ENCODE measurements at regions not wholly inside any gene's neighbourhood (a gene's known extent, or its start where the extent isn't known, plus 50 kb on each side); places are given as distances from the start of the nearest gene placed in this dataset.

GRCh38 chr2:204108781-204109295 is 172.3 kb downstream of the ICOS start:
- H3K27me3 ChIP-seq (ENCODE audit: control insufficient read depth, insufficient read depth, low read length) = peaks cover 14% of the 10 kb centered on the region
- intact Hi-C loops (cut with micrococcal nuclease) = loop anchor here (1.0 to 2.0 kb wide), 3 partner anchors 36 to 1840 kb away; no protein-coding TSS in a partner anchor
- H3K4me3 ChIP-seq (ENCODE audit: low read length) = no peak overlapping the region
- no peak for TF ChIP-seq CTCF (IDR thresholded peaks at IDR 0.05)
- Mint-ChIP-seq H3K27me3 (ENCODE audit: low read depth in 2 of 2) (peaks cover 29 to 58% of the 10 kb centered on the region in 2 donors), H3K9me3 (no peaks in the 10 kb centered on the region), H3K36me3 (no peaks in the 10 kb centered on the region), H3K4me1 (peaks cover 37 to 38% of the 10 kb centered on the region in 2 donors), H3K27ac (peak overlapping the region in 1 of 2 donors; percentile 85), H3K4me3 (peak overlapping the region; percentile 82)
- H3K9me3 ChIP-seq (ENCODE audit: control insufficient read depth, insufficient read depth, low read length) = no peaks in the 10 kb centered on the region
- WGBS (ENCODE audit: insufficient coverage) = 32% methylated on average over 9 of the region's 9 CpGs
- H3K4me1 ChIP-seq (ENCODE audit: control insufficient read depth, insufficient read depth, low read length) = peaks cover 30% of the 10 kb centered on the region
- ATAC-seq = no peak
- no peaks in the 10 kb centered on the region for H3K36me3 ChIP-seq (ENCODE audit: control insufficient read depth, insufficient read depth, low read length)
- H3K27ac ChIP-seq (ENCODE audit: low read length) = no peak overlapping the region
- peak in 1 of 2 donors; percentile 52 for DNase-seq

- Histone ChIP-seq H3K36me3 (ENCODE audit: control insufficient read depth, insufficient read depth, low read length) (no peaks in the 10 kb centered on the region), H3K4me1 (ENCODE audit: control insufficient read depth, insufficient read depth, low read length) (peaks cover 30% of the 10 kb centered on the region), H3K27me3 (ENCODE audit: control insufficient read depth, insufficient read depth, low read length) (peaks cover 12% of the 10 kb centered on the region), H3K9me3 (ENCODE audit: control insufficient read depth, insufficient read depth, low read length) (no peaks in the 10 kb centered on the region), H3K4me3 (ENCODE audit: low read length) (no peak overlapping the region), H3K27ac (ENCODE audit: low read length) (no peak overlapping the region)
- no peak for TF ChIP-seq CTCF (IDR thresholded peaks at IDR 0.05)
- peak; percentile 5 to 21 (median 7) for ATAC-seq
- 61% methylated on average over 11 of the region's 11 CpGs for WGBS (ENCODE audit: insufficient coverage)
- peak in 1 of 2 donors; percentile 21 for DNase-seq
- H3K4me3 Mint-ChIP-seq = peak overlapping the region; percentile 82
- H3K4me1 Mint-ChIP-seq = peaks cover 38 to 46% of the 10 kb centered on the region in 2 donors
- intact Hi-C loops (cut with micrococcal nuclease) = loop anchor here (2.0 kb wide), 1 partner anchor 1839 kb away; no protein-coding TSS in a partner anchor
- peak overlapping the region; percentile 27 to 85 for H3K27ac Mint-ChIP-seq
- no peaks in the 10 kb centered on the region for H3K9me3 Mint-ChIP-seq
- H3K36me3 Mint-ChIP-seq = no peaks in the 10 kb centered on the region
- peaks cover 33 to 58% of the 10 kb centered on the region in 2 donors for H3K27me3 Mint-ChIP-seq (ENCODE audit: low read depth in 2 of 2)
Observed at GRCh38 chr2:204109681-204110080, 173.1 kb downstream of the ICOS start.

- WGBS (ENCODE audit: insufficient coverage) = 2% methylated on average over 6 of the region's 8 CpGs
- DNase-seq (peak; percentile 53 to 73), ATAC-seq (peak; percentile 70 to 82 (median 76))
- no peak for TF ChIP-seq CTCF (IDR thresholded peaks at IDR 0.05)
- no peaks in the 10 kb centered on the region for H3K36me3 Mint-ChIP-seq
- Histone ChIP-seq H3K4me1 (ENCODE audit: control insufficient read depth, insufficient read depth, low read length) (peaks cover 30% of the 10 kb centered on the region), H3K36me3 (ENCODE audit: control insufficient read depth, insufficient read depth, low read length) (no peaks in the 10 kb centered on the region), H3K9me3 (ENCODE audit: control insufficient read depth, insufficient read depth, low read length) (no peaks in the 10 kb centered on the region), H3K27me3 (ENCODE audit: control insufficient read depth, insufficient read depth, low read length) (peaks cover 12% of the 10 kb centered on the region), H3K4me3 (ENCODE audit: low read length) (no peak overlapping the region), H3K27ac (ENCODE audit: low read length) (no peak overlapping the region)
- intact Hi-C loops (cut with micrococcal nuclease) = no loop called here
- H3K4me1 Mint-ChIP-seq = peaks cover 38 to 52% of the 10 kb centered on the region in 2 donors
- peaks cover 33 to 61% of the 10 kb centered on the region in 2 donors for H3K27me3 Mint-ChIP-seq (ENCODE audit: low read depth in 2 of 2)
- H3K27ac Mint-ChIP-seq = peak overlapping the region; percentile 27 to 85
- H3K9me3 Mint-ChIP-seq = no peaks in the 10 kb centered on the region
- H3K4me3 Mint-ChIP-seq = peak overlapping the region; percentile 82
Observed at GRCh38 chr2:204110338-204110741, 173.8 kb downstream of the ICOS start.
